GM19043 (cell line): ENCODE measurements at regions not wholly inside any gene's neighbourhood (a gene's known extent, or its start where the extent isn't known, plus 50 kb on each side); places are given as distances from the start of the nearest gene placed in this dataset.
"Not testable (repeated sequence)": the region's sequence is repeated elsewhere in the genome, so short reads cannot be mapped to it uniquely, and the experiment has no call there.

Experiments
- ATAC-seq: cut with Tn5 transposase; IDR thresholded peaks from one replicate; pipeline ENCODE4 v1.9.1; 2021; ENCODE audit warnings: low read depth; ENCODE audit not compliant: unreplicated experiment

DNA sequence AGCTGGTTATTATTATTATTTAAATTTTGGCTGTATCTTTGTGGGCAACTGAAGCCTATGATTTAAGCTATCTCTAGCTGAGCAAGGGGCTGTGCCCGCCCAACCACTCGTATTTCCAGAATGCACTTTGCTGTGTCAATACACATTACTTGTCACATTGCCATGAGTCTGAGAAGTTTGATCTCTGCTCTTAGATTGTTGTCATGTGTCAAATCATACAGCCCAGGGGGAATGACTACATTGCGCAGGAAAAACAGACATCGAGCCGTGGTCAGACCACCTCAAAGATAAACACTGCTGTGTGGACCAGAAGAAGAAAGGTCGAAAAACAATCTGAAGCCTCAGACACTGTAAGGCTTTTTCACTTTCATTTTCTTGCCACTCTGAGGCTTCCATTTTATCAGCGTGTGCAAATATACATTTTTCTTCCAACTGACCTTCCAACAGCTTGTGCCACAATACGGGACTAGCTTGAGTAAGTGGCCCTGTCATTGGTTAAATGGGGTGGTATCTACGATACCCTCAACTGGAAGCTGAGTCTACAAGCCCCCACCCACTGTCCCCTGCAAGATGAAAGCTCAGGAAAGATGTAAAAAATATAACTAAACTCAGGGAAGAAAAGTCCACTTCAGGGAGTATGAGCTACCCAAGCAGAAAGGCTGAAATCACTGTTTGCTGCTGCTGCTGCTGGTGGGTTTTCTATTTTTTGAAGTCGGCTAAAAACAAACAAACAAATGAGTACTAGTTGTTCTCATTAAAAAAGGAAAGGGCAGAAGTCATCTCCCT is 603.0 kb downstream of the BNC2 start:
- ATAC-seq: no peak

DNA sequence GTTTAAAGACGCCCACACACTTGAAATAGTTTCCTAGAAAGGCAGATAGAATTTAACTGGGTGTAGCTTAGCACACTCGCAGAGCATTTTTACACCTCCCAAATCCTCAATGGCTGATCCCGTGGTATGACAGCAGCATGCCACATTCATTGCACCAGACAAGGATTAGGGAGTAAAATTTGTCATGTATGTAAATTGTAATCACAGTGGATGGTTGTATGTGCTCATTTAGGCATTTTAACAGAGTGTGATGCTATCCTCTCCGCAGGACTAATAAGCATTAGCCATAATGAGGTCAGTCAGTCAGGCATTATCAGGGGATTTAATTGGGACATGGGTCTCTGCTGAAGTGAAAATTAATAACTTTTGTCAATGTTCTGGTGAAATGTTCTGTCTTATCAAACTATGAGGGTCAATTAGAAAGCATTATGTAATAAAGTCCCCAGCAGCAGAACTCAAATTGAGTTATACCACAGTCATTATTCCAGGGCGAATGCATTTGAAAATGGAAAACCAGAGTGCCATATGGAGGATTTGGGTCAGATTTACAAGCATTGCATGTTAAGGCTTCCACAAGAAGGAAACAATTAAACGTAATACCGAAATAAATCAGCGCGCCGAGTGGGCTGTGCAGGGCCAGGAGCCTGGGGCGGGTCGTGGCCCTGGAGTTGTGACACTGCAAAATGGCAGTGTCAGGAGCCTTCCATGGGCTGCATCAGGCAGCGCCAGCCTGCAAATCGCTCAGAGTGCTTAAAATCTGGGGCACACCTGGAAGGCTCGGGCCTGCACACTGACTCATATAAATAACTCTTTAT is 602.2 kb downstream of the BNC2 start:
- no peak for ATAC-seq

DNA sequence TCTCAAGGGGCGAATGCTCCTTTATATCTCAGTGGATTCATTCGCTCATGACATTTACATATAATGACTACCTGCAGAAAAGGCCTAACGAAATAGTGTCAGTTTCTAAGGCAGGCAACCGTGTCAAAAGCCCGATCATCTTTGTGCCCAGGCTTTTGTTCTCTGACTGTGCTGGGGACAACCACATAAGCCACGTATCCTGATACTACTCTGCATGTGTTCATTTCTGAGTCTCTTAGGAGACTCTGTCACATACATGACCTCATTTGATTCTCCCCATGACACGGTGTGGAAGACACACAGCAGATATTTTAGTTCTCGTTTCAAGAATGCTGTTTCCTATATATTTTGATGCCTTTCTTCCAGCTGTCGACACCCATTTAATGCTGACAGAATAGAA is 598.5 kb downstream of the BNC2 start:
- ATAC-seq: no peak

DNA sequence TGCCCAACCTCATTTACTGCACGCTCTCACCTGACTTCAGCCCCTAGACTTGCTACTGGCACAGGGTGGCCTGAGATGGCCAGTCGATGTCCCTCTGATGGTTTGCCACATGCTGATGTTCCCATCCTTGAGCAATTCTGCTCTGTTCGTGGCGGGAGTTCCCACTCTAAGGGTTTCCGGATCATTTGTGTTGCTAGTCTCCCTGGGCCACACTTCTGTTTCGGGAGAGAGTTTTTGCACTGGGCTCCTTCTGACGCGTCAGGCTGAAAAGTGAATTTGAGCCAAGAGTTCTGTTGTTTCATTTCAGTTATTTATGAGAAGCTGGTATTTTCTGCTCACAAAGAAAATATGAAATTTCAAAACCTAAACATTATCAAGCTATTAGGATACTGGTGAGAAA is 597.7 kb downstream of the BNC2 start:
- no peak for ATAC-seq

DNA sequence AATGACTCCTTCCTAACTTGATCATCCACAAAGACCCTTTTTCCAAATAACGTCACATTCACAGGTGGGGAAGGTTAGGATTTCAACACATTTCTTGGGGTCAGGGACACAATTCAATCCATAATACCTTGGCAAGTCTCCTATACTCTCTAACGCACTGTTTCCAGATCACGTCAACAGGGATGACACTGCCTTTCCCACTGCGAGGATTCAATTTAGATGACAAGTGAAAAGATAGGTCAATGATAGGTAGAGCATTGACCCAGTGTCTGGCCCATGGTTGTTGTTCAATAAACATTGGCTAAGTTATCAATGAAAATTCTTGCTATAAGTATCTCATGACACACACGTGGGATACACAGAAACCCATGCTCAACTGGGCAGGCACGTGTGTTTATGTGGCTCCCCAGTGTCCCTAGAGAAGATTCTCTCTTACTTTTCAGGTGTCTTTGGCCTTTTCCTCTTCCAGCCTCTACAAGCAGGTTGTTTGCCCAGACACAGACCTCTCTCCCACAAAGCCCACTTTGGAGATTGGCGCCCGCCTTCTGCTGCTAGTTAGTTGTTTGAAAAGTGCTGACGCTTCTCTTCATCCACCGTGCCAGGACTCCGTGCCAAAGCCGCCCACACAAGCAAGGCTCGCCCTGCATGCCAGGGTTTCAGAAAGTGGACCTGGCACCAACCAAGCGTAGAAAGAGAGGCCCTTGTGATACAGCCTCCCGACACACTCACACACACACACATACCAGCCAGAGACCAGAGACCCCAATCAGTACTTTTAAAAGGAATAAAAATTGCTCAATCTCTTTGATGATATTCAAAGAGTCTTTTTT is 594.5 kb downstream of the BNC2 start:
- no peak for ATAC-seq

DNA sequence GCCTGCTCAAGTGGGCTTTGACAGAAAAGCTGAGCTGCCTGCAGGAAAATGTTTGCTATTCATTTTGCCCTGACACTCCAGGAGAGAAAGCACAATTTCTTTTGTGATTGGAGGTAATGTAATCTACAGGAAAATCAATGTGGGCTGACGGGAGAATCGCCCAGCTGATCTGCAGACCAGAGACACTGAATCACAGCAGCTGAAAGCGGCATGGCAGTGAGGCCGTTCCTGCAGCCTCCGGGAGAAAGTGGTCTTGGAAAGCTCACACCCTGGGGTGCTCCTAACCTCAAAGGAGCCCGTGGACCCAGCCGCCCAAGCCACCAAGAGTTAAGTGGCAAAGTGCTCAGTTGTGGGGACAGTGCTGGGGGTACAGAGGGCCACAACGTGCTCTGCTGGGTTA is 593.6 kb downstream of the BNC2 start:
- no peak for ATAC-seq

DNA sequence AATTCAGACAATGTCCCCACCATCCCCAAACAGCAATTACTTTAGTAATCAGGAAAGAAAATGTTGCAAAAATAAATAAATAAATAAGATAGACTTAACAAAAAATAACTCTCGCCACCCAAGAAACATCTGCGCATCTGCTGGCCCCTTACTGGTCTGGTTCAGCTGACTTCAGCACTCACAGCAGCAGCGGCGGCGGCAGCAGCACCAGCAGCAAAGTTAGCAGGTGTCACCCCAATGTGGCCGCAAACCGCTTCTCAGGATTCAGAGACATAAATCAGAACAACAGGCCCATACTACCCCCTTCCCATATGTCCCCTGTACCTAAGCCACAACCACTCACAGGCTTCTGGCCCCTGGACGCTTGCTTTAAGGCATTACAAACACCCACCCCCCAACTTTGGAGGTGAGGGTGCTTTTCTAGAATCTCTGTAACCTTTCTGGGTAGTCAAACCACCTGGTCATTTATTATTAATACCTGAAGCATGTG is 593.0 kb downstream of the BNC2 start:
- no peak for ATAC-seq

DNA sequence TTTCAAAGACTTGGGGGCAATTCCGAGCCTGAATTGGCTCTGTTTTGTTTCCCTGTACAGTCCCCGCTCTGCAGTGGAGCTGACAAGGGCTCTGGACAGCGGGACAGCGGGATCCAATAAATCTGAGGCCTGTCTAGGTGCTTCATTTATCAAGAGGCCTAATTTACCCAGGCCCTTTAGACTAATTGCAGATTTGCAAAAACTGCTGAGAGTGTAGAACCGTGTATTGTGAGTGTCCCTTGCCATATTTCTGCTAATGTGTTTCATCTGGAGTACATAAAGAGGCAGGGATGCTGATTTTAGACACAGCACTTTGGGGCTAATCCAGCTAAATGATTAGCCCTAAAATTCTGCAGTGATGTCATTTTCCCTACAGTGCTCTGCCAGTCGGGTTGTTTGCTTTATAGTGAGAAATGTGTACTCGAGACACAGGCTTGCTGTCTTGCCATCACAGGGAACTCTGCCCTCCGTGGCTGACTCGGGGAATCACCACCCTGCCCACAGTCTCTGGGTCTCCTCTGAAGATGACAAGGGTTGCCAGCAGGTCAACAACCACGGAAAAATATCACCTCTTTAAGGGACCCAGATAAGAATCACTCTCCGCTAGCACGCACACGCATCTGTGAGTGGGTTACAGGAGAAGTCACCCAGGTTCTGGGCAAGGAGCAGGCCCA is 592.0 kb downstream of the BNC2 start:
- no peak for ATAC-seq

DNA sequence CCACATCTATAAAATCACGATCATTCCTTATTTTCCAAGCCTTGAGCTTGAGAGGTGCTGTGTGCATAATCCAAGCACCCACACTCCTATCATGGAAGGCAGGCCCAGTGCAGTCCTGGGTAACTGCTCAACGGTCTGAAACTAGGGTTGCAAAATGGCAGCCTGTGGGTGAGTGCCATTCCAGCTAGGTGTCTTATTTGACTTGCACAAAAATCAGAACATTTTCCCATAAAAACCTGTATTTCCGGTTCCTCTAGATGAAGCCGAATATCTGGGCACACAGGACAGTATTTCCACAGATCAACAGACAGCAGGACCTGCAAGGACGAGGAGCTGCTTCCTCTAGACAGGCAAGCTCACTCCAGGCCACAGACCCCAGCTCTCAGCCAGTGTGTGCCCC is 588.8 kb downstream of the BNC2 start:
- no peak for ATAC-seq

DNA sequence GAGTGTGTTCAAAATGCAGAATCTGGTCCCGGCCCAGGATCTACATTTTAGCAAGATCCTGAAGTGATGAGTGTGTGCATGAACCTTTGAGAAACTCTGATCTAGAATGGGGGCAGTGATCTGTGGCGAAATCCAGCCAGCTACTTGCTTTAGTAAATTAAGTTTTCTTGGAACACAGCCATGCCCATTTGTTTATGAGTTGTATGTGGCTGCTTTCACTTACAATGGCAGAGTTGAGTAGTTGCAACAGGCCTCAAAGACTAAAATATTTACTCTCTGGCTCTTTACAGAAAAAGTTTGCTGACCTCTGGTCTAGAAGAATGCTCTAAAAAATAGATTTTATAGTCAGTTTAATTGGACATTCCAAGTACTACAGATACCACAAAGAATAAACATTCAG is 588.3 kb downstream of the BNC2 start:
- no peak for ATAC-seq

DNA sequence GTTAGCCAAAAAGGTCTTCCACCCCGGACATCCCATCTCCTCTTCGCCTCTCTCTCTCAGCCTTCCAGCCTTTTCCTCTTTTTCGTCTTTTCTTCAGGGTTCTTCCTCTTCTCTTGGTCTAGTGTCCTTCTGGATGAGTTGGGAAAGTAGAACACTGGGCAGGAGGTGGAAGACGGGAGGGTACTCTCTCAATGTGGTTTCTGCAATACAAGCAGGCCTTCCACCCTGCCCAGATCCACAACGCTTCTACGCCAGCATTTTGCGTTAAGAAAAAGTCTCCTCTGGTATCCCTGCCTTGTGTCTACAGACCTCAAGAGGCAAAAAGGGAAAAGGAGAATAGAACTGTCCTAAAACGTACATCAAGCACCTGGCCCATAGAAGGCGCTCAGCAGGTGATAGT is 587.8 kb downstream of the BNC2 start:
- ATAC-seq: no peak

DNA sequence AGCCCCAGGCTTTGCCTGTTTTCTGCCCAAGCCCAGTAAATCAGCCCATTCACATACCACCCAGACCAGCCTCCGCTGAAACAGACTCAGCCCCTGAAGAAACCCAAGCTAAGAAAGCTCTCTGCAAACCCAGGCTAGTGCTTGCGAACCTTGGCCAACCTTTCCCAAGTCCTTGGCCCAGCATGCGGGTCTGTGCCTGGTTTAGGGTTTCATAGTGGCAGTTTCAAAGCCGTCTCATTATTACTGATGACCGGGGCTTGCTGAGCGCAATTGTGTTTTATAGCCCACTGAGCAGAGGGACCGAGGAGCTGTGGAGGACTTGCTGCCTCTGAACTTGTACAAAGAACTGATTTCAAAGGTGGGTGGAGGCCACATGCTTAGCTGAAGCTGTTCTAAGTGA is 584.3 kb downstream of the BNC2 start:
- ATAC-seq: no peak

DNA sequence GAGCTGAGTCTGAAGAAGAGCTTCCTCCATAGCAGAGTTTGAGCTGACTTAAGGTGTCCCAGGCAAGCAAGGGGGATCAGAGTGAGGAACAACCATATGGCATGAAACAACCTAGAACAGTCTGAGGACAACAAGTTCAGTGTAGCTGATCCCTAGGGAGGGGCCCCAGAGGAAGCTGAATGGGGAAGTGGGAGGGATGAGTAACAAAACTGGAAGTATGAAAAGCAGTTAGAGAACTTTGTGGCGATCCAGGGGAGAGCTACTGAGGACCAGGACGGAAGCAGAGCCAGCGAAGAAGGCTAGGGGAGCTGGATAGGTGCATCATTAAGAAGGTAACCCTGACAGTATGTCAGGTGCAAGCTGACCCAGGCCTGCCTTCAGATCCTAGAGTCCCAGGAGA is 580.8 kb downstream of the BNC2 start:
- ATAC-seq: peak; percentile 52

DNA sequence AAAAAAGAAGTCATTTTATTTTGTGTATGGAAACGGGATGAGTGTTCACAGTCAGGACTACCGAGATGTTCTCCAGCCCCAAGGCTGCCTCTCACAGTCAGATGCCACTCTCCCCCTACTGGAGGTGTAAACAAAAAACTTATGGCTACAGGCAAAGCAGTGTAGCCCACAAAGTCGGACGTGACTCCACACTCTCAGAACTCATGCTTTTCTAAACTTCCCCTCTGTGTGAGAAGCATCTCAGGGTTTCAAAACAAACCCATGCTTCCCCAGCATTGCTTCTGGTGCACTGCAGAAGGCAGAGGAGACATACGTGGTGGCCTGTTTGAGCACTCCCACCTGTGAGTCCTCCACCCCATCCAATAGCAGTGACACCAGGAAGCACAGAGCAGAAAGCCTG is 580.3 kb downstream of the BNC2 start:
- ATAC-seq: no peak

DNA sequence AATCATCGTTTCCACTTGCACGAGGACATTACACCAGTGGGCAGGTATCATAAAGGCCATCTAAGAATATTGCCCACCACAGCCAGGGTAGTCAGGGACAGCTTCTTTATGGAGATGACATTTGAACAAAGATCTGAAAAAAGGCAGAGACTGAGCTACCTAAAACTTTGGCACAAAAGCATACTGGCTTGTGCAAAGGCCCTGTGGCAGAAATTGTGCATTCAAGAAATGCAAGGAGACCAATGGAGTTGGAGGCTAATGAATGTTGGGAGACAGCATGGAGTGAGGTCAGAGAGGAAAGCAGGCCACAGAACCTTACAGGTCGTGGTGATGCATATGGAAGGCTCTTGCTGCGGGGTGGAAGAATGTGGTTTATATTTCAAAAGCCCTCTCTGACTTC is 578.5 kb downstream of the BNC2 start:
- ATAC-seq: no peak

DNA sequence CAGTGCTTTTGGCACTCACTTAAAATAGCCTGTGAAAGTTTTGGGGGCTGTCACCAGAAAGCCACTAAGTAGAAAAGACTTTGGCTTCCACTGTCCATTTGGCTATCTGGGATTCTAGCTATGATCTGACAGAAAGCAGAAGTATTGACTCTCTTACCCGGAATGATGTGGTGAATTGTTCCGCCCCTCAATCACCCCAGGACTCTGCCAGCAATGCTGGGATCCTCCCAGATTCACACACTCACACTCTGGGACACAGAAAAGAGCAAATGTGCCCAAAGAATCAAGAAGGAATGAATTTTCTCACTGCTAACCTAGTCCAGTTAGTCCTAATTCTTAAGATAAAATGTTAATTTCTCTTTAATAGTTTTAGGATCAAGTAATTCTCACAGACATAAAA is 576.9 kb downstream of the BNC2 start:
- no peak for ATAC-seq

DNA sequence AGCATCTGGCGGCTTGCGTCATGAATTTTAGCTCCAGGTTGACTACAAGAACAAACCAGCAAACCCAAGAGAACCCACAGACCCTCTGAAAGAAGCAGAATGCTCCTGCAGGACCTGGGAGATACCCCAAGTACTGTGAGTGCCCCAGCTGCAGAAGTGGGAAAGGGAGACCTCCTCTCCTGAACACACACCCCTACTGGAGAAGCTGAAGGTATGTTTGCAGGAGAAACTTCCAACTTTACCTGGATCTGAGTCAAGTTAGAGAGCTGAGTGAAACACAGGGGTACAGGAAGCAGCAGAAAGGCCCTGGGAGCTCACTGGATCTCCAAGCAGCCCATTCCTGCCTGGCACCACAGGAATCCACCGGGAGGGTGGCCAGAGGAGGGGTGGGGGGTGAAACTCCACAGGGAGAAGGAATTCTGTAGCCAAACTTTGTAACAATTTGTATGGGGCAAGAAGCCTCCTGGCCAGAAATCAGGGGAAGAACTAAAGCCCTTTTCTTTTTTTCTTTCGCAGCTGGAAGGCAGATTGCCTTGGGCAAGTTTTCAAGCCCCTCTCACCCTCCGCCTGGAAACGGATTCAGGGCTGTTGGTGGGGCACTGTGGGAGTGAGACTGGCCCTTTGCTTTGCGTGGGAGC is 576.2 kb downstream of the BNC2 start:
- ATAC-seq: no peak

DNA sequence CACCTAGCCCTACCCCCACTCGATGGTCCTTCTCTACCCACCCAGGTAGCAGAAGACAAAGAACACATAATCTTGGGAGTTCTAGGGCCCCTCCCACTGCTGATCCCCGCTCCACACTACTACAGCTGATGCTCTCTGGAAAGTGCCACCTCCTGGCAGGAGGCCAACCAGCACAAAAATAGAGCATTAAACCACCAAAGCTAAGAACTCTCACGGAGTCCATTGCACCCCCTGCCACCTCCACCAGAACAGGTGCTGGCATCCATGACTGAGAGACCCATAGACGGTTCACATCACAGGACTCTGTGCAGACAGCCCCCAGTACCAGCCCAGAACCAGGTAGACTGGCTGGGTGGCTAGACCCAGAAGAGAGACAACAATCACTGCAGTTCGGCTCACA is 575.5 kb downstream of the BNC2 start:
- ATAC-seq: not testable (repeated sequence)

DNA sequence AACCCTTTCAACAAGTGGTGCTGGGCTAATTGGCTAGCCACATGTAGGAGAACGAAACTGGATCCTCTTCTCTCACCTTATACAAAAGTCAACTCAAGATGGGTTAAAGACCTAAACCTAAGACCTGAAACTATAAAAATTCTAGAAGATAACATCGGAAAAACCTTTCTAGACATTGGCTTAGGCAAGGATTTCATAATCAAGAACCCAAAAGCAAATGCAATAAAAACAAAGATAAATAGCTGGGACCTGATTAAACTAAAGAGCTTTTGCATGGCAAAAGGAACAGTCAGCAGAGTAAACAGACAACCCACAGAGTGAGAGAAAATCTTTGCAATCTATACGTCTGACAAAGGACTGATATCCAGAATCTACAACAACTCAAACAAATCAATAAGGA is 571.1 kb downstream of the BNC2 start:
- ATAC-seq: not testable (repeated sequence)

DNA sequence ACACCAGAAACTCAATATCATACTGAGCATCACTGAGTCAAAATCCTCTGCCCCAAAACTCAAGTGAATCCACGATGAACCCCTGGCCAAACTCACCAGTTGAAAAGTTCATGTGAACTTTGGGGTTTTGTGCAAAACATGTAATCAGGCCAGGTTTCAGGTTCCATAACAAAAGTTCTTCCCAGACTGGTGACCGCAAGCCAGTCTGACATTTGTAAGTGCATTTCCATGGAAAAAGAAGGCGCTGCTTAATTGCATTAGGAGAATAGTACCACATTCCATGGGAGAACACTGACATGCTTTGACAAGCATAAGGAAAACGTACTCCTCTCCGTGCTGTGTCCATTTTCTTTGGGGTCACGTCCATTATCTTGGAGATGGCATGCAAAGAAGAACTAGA is 567.0 kb downstream of the BNC2 start:
- no peak for ATAC-seq
